Lower leg skin (tissue), 4 donors: ENCODE measurements at regions not wholly inside any gene's neighbourhood (a gene's known extent, or its start where the extent isn't known, plus 50 kb on each side); places are given as distances from the start of the nearest gene placed in this dataset.

Experiments
- DNase-seq, 2 donors: peaks; one replicate each; pipeline ENCODE4 v3.0.0-alpha.2; 2019; ENCODE audit warnings: low spot score in 2 of 2
- H3K4me3 ChIP-seq: fragments of 200-600 bp; sonication (generic); 2 replicates; pipeline ENCODE4 v1.5.1; 2017; ENCODE audit warnings: mild to moderate bottlenecking, low read depth; ENCODE audit not compliant: poor library complexity, severe bottlenecking
- CTCF ChIP-seq, 3 donors: fragments of 450-650 bp; IDR thresholded peaks; one replicate each; pipeline ENCODE4 v1.5.1; 2016; ENCODE audit warnings: antibody characterized with exemption in 3 of 3, mild to moderate bottlenecking in 3 of 3, moderate library complexity in 2 of 3
- POLR2A ChIP-seq, 2 donors: fragments of 450-650 bp; IDR thresholded peaks; one replicate each; pipeline ENCODE4 v1.6.1; 2016 to 2017; ENCODE audit warnings: antibody characterized with exemption in 2 of 2, mild to moderate bottlenecking in 1 of 2, moderate library complexity in 1 of 2
- WGBS, 2 donors: methylation state at CpG; one replicate each; pipeline ENCODE4 v1.1.5; 2018; 5-methylcytosine and 5-hydroxymethylcytosine counted together
- intact Hi-C: fragments of 100-400 bp; cut with DNase I; formaldehyde crosslinking; loops from one replicate; pipeline ENCODE4 v1.15.0; 2023; ENCODE audit warnings: low total_unique reads

GRCh38 chr11:106497321-106497720, 419.9 kb downstream of the AASDHPPT start:
- intact Hi-C loops, result no loop called here
- WGBS, 2 donors, result 94 to 95% methylated on average over 9 of the region's 9 CpGs

GRCh38 chr11:106497822-106498221, 420.4 kb downstream of the AASDHPPT start:
- 80 to 81% methylated on average over 2 of the region's 2 CpGs for WGBS, 2 donors
- intact Hi-C loops, result no loop called here
- no peak for DNase-seq
- TF ChIP-seq POLR2A (IDR thresholded peaks at IDR 0.05) (no peak), CTCF (IDR thresholded peaks at IDR 0.05) (no peak)
- H3K4me3 ChIP-seq, result no peak overlapping the region

More at GRCh38 chr11:106497321-106497720, 419.9 kb downstream of the AASDHPPT start:
- DNase-seq, result no peak
- TF ChIP-seq CTCF (IDR thresholded peaks at IDR 0.05), result no peak
- no peak for TF ChIP-seq POLR2A (IDR thresholded peaks at IDR 0.05)
- H3K4me3 ChIP-seq, result no peak overlapping the region

GRCh38 chr11:106503901-106504300, 426.4 kb downstream of the AASDHPPT start:
- no peak for DNase-seq
- no peak for TF ChIP-seq POLR2A (IDR thresholded peaks at IDR 0.05)
- no peak for TF ChIP-seq CTCF (IDR thresholded peaks at IDR 0.05)
- intact Hi-C loops, result no loop called here
- WGBS, 2 donors, result 62 to 77% methylated on average over 1 of the region's 1 CpG
- no peak overlapping the region for H3K4me3 ChIP-seq

GRCh38 chr11:106507645-106508306, 430.3 kb downstream of the AASDHPPT start:
- TF ChIP-seq POLR2A (IDR thresholded peaks at IDR 0.05), result no peak
- 75 to 80% methylated on average over 1 of the region's 1 CpG for WGBS, 2 donors
- intact Hi-C loops, result no loop called here
- no peak for DNase-seq
- H3K4me3 ChIP-seq, result no peak overlapping the region

- no peak for TF ChIP-seq POLR2A (IDR thresholded peaks at IDR 0.05)
- TF ChIP-seq CTCF (IDR thresholded peaks at IDR 0.05), result no peak
- intact Hi-C loops, result no loop called here
- no peak for DNase-seq
- H3K4me3 ChIP-seq, result no peak overlapping the region
- 100% methylated on average over 1 of the region's 1 CpG for WGBS, 2 donors
Measured at GRCh38 chr11:106514706-106515105, 437.2 kb downstream of the AASDHPPT start.

- intact Hi-C loops, result no loop called here
- whole genome bisulfite sequencing, 2 donors, result 75 to 89% methylated on average over 2 of the region's 2 CpGs
- no peak overlapping the region for H3K4me3 ChIP-seq
- no peak for TF ChIP-seq CTCF (IDR thresholded peaks at IDR 0.05)
- DNase-seq, result no peak
Measured at GRCh38 chr11:106517426-106517825, 440.0 kb downstream of the AASDHPPT start.
